Stimulated activated CD4-positive, alpha-beta T cell treated with anti-CD3 and anti-CD28 coated beads, Interleukin-2, amount 100 ng/mL, for 4 hours (primary cell): ENCODE measurements at regions not wholly inside any gene's neighbourhood (a gene's known extent, or its start where the extent isn't known, plus 50 kb on each side); places are given as distances from the start of the nearest gene placed in this dataset.

Experiments
- DNase-seq: peaks from one replicate; pipeline ENCODE4 v3.0.0-alpha.2; 2020; ENCODE audit warnings: low read depth

- no peak for DNase-seq
Measured at GRCh38 chr11:129590753-129591475, 215.3 kb downstream of the BARX2 start.

GRCh38 chr11:129591527-129591926, 215.9 kb downstream of the BARX2 start:
- DNase-seq: no peak

DNA sequence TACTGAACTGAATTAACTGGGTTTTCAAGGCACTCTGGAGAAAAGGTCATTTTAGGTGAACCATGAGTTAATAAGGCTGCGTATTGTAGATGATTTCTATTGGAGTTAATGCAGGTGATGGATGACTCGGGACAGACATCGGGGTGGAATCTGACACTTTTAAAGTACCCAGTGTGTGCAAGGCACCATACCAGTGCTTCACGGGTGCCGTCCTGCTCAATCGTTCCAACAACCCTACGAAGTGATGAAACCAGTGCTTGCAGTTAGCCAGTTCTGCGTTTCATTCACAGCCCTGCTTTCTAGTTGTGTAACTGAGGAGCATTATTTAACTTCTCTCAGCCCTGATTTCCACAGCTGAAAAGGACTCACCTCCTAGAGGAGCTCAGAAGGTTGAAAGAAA, 216.5 kb downstream of the BARX2 start:
- no peak for DNase-seq

GRCh38 chr11:129593098-129593497, 217.4 kb downstream of the BARX2 start:
- DNase-seq: no peak

- DNase-seq: no peak
Measured at GRCh38 chr11:129595038-129595962, 219.7 kb downstream of the BARX2 start.

GRCh38 chr11:129596351-129596750, 219.3 kb upstream of the TMEM45B start:
- DNase-seq: no peak

- no peak for DNase-seq
Measured at GRCh38 chr11:129598378-129598777, 217.3 kb upstream of the TMEM45B start.

DNA sequence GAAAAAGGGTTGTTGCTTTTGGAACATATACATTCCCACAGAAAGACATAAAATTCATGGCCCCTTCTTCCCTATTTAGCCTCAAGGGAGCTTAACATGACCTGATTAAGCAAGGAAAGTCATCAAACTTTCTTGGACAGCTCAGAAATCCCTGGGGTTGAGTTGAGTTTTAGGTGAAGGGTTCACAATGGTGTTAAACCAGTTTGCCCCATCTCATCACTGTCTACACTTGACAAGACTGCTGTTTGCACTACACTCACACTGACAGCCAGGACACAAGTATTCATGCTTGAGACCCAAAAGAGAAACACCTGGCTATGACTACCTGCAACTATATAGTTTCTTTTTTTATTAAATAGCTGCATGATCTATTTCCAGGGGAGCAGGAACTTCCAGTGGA, 209.8 kb upstream of the TMEM45B start:
- no peak for DNase-seq

- DNase-seq: no peak
Measured at GRCh38 chr11:129608711-129609110, 206.9 kb upstream of the TMEM45B start.

DNA sequence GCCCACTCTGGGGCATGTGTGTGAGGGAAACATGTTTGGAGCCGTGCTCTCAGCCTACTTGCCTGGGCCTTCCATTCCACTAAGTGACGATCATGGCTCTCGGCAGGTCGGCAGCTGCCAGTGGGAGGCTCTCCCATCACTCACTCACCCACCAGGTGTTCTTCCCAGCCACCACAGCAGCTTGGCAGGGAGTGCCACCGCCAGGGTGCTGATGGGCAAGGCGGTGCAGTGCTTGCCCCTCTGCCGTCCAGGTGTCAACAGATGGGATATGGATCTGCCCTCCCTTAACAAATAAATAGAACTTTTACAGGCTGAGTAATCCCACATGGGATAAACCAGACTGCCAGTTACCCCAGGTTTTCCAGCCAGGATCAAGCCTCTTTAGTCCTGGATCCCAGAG, 205.5 kb upstream of the TMEM45B start:
- DNase-seq: no peak

GRCh38 chr11:129610545-129610944, 205.1 kb upstream of the TMEM45B start:
- no peak for DNase-seq

GRCh38 chr11:129611661-129612446, 203.8 kb upstream of the TMEM45B start:
- DNase-seq: no peak

GRCh38 chr11:129612447-129612961, 203.1 kb upstream of the TMEM45B start:
- DNase-seq: no peak

DNA sequence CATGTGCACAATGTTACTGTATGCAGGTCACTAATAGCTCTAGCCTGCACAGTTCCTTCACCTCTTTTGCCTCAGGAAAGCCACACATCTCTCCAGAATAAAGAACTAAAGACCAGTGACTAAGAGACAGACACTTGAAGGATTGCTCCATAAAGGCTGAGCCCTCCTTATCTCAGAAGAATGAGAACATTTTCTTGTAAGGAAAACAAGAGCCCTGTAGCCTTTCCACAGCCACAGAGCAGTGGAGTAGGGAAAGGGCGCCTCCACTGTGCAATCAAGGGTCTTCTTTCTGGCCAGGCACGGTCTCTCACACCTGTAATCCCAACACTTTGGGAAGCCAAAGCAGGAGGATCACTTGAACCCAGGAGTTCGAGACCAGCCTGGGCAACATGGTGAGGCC, 202.6 kb upstream of the TMEM45B start:
- DNase-seq: no peak

DNA sequence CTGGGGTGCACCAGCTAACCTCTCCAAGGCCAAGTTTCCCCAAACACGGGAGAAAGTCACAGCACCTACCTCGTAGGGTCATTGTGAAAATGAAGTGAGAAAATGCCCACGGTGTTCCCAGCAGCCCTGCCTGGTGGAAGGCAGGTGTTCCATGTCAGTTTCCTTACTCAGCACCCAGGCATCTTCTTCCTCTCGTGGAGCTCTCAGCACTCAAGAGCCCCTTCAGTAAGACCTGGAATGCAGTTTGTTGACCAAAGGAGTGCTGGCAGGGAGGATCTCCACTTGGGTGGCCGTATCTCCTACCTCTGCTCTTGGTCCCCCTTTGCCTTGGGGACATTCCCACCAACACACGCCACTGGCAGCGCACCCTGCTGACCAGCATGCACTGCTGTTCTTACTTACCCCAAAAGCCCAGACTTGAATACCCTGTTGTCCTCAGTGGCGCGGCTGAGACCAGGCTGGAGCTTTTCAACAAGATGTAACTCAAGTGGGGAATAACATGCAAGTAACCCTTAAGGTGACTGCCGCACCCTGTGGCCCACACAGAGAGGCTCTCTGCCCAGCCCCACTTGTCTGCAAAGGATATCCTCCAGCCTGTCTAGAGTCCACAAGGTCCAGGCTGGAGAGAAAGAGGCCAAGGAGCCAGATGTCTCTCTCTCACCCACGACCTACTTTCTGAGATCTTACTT, 201.2 kb upstream of the TMEM45B start:
- DNase-seq: no peak

- no peak for DNase-seq
Measured at GRCh38 chr11:129618046-129618569, 197.5 kb upstream of the TMEM45B start.

GRCh38 chr11:129620237-129621104, 195.2 kb upstream of the TMEM45B start:
- no peak for DNase-seq

DNA sequence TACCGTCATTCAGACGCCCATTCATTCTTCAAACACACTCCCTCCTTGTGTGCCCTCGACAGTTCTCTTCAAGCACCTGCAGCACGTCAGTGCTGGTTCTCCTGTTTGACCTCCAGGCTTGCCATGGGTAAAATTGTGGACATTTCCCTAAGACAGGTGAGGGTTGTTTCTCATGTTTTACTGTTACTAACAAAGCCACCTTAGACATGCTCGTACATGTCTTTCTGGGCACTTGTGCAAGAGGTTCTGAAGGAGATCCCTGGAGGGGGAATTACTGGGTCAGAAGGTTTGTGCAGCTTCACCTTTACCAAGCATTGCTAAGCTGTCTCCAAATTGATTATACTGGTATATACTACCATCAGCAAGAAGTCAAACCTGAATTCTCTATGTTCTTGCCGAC, 189.7 kb upstream of the TMEM45B start:
- DNase-seq: no peak

DNA sequence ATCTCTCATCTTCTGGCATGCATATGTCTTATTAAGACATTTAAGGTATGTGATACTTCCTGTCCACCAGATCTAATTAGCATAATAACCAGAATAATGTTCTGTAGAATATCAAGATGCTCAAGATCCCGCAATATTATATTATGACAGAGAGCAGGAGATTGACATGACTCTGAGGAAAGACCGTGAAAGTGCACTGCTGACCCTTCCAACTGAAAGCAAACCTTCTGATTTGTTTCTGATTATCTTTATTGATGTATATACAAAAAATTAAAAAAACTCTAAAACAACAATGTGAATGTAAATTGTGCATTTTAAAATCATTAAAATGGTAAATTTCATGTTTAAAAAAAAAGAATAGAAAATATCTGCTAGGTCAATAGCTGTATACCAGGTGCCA, 184.4 kb upstream of the TMEM45B start:
- no peak for DNase-seq

- no peak for DNase-seq
Measured at GRCh38 chr11:129636926-129637325, 178.7 kb upstream of the TMEM45B start.
